Keratinocyte (primary cell): ENCODE measurements at regions not wholly inside any gene's neighbourhood (a gene's known extent, or its start where the extent isn't known, plus 50 kb on each side); places are given as distances from the start of the nearest gene placed in this dataset.

ENCODE experiments used
- DNase-seq: peaks from one replicate; pipeline ENCODE4 v3.0.0-alpha.2; 2011; ENCODE audit warnings: low read depth, missing footprints, low spot score
- FAIRE-seq: peaks from 2 replicates; lab custom pipeline; 2011; peaks lifted over from hg19 to GRCh38; lab: Jason Lieb, UNC
- H2AFZ ChIP-seq: 2 replicates; pipeline ENCODE4 v1.6.0; 2012; ENCODE audit warnings: low read length, control low read depth, inconsistent platforms; ENCODE audit not compliant: control insufficient read depth
- H3K27ac ChIP-seq: 2 replicates; pipeline ENCODE4 v1.5.1; 2011; ENCODE audit warnings: low read length; ENCODE audit not compliant: control insufficient read depth, insufficient read depth
- H3K27me3 ChIP-seq: 3 replicates; pipeline ENCODE4 v1.6.0; 2011; ENCODE audit warnings: low read length; ENCODE audit not compliant: control insufficient read depth, insufficient read depth; ENCODE audit errors: extremely low read depth
- H3K36me3 ChIP-seq, 2 experiments: 2 replicates in 1 of 2; 3 replicates in 1 of 2; pipeline ENCODE4 v1.5.1; 2011; ENCODE audit warnings: low read length in 2 of 2, mild to moderate bottlenecking in 1 of 2; ENCODE audit not compliant: control insufficient read depth in 2 of 2, insufficient read depth in 2 of 2; ENCODE audit errors: extremely low read depth in 1 of 2
- H3K4me1 ChIP-seq: 3 replicates; pipeline ENCODE4 v1.5.1; 2011; ENCODE audit warnings: low read length; ENCODE audit not compliant: control insufficient read depth, insufficient read depth; ENCODE audit errors: extremely low read depth
- H3K4me2 ChIP-seq: 3 replicates; pipeline ENCODE4 v1.6.0; 2011; ENCODE audit warnings: low read depth, low read length; ENCODE audit not compliant: control insufficient read depth, insufficient read depth; ENCODE audit errors: extremely low read depth
- H3K4me3 ChIP-seq, 3 experiments: fragments of 200-600 bp in 1 of 3; sonication (generic) in 1 of 3; 2 replicates in 2 of 3; 3 replicates in 1 of 3; pipeline ENCODE4 v1.5.1; 2011 to 2016; ENCODE audit warnings: low read length in 3 of 3, mild to moderate bottlenecking in 3 of 3, control low read depth in 2 of 3, inconsistent platforms in 1 of 3, low read depth in 1 of 3, mixed read lengths in 1 of 3, mixed run types in 1 of 3, moderate library complexity in 1 of 3; ENCODE audit not compliant: control insufficient read depth in 2 of 3, insufficient read depth in 2 of 3; ENCODE audit errors: extremely low read depth in 1 of 3
- H3K79me2 ChIP-seq: 2 replicates; pipeline ENCODE4 v1.6.0; 2012; ENCODE audit warnings: low read length; ENCODE audit not compliant: control insufficient read depth, insufficient read depth
- H3K9ac ChIP-seq: 3 replicates; pipeline ENCODE4 v1.6.0; 2011; ENCODE audit warnings: low read length; ENCODE audit not compliant: control insufficient read depth, insufficient read depth; ENCODE audit errors: extremely low read depth
- H3K9me1 ChIP-seq: 3 replicates; pipeline ENCODE4 v1.6.0; 2011; ENCODE audit warnings: low read length; ENCODE audit not compliant: control insufficient read depth, insufficient read depth; ENCODE audit errors: extremely low read depth
- H3K9me3 ChIP-seq: 2 replicates; pipeline ENCODE4 v1.5.1; 2012; ENCODE audit warnings: low read depth, low read length; ENCODE audit not compliant: control insufficient read depth
- H4K20me1 ChIP-seq: 3 replicates; pipeline ENCODE4 v1.6.0; 2011; ENCODE audit warnings: low read length; ENCODE audit not compliant: control insufficient read depth, insufficient read depth; ENCODE audit errors: extremely low read depth
- CTCF ChIP-seq, 3 experiments: IDR thresholded peaks in 1 of 3; conservative IDR thresholded peaks in 1 of 3; optimal IDR thresholded peaks in 1 of 3; 2 replicates in 2 of 3; 3 replicates in 1 of 3; pipeline versions ENCODE3 to v1.5.1; 2011; ENCODE audit warnings: low read length in 3 of 3, mild to moderate bottlenecking in 3 of 3, moderate library complexity in 2 of 3, control low read depth in 1 of 3, inconsistent platforms in 1 of 3; ENCODE audit not compliant: insufficient read depth in 2 of 3; ENCODE audit errors: extremely low read depth in 1 of 3
- EZH2 ChIP-seq: IDR thresholded peaks from one replicate; pipeline ENCODE4 v1.6.1; 2012; ENCODE audit warnings: inconsistent platforms, mild to moderate bottlenecking, low read length, moderate library complexity
- dilution Hi-C: fragments of 300-500 bp; cut with MboI; formaldehyde crosslinking; loops from one replicate; pipeline ENCODE4 v1.7.0; 2020; ENCODE audit warnings: low sequenced_read_pairs; ENCODE audit not compliant: extremely low pct_ligation_motif_present

DNA sequence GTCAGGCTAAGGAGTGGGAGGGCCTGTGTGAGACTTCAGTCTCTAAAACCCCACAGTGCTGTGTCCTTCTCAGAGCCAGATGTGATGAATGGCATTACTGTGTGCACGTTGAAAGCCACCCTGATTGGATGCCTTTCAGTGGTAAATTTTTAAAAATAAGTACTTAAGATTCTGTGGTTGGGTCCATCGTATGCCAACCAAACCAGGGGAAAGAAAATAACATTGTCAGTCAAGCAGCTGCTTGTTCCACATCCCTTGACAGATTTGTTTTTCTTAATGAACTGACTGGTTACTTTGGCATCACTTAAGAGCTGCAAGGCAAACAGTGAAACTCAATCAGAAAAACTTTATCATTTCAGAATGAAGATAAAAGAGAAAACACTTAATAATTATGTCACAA lies 334.0 kb upstream of the NT5E start:
- no peak for DNase-seq
- Histone ChIP-seq H3K9ac (no peak overlapping the region), H3K27ac (no peak overlapping the region), H3K9me1 (no peaks in the 10 kb centered on the region), H3K27me3 (no peaks in the 10 kb centered on the region), H3K4me2 (no peak overlapping the region), H3K36me3 (no peaks in the 10 kb centered on the region), H3K9me3 (no peaks in the 10 kb centered on the region), H3K4me1 (no peaks in the 10 kb centered on the region), H2AFZ (no peak overlapping the region), H3K4me3 (no peak overlapping the region), H3K79me2 (no peaks in the 10 kb centered on the region), H4K20me1 (no peaks in the 10 kb centered on the region)
- TF ChIP-seq EZH2 (no peak), CTCF (optimal IDR thresholded peaks at IDR 0.05 in 1 of 3, IDR thresholded peaks at IDR 0.05 in 1 of 3, conservative IDR thresholded peaks at IDR 0.05 in 1 of 3; ENCODE audit: extremely low read depth in 1 of 3, insufficient read depth in 2 of 3, low read length in 3 of 3) (no peak)
- dilution Hi-C loops: no loop called here
- no peak for FAIRE-seq

- Histone ChIP-seq H4K20me1 (no peaks in the 10 kb centered on the region), H3K9me3 (no peaks in the 10 kb centered on the region), H2AFZ (no peak overlapping the region), H3K9me1 (no peaks in the 10 kb centered on the region), H3K79me2 (no peaks in the 10 kb centered on the region), H3K36me3 (no peaks in the 10 kb centered on the region), H3K4me1 (no peaks in the 10 kb centered on the region), H3K27me3 (no peaks in the 10 kb centered on the region), H3K4me3 (no peak overlapping the region), H3K27ac (no peak overlapping the region), H3K9ac (no peak overlapping the region), H3K4me2 (no peak overlapping the region)
- FAIRE-seq (no peak), DNase-seq (no peak)
- dilution Hi-C loops: no loop called here
- TF ChIP-seq CTCF (optimal IDR thresholded peaks at IDR 0.05 in 1 of 3, IDR thresholded peaks at IDR 0.05 in 1 of 3, conservative IDR thresholded peaks at IDR 0.05 in 1 of 3; ENCODE audit: extremely low read depth in 1 of 3, insufficient read depth in 2 of 3, low read length in 3 of 3) (no peak), EZH2 (no peak)
Measured at GRCh38 chr6:85115376-85115775, 334.5 kb upstream of the NT5E start.
